ENCODE measurements at regions not wholly inside any gene's neighbourhood (a gene's known extent, or its start where the extent isn't known, plus 50 kb on each side); places are given as distances from the start of the nearest gene placed in this dataset.

GRCh38 chr21:31394309-31394708 is 50.2 kb upstream of the TIAM1 start (continued):
- no peak for TF ChIP-seq PRDM15 (CRISPR knock-in tag; IDR thresholded peaks at IDR 0.05)
- TF ChIP-seq ZBTB4 (CRISPR knock-in tag; IDR thresholded peaks at IDR 0.05): no peak
- no peak for TF ChIP-seq SRF (IDR thresholded peaks at IDR 0.05; ENCODE audit: low read depth in 2 of 2, low read length in 2 of 2)
- TF ChIP-seq CBX5 (IDR thresholded peaks at IDR 0.05; ENCODE audit: low read depth): no peak
- TF ChIP-seq CHD1 (IDR thresholded peaks at IDR 0.05; ENCODE audit: low read depth, low read length): no peak
- TF ChIP-seq IKZF2 (IDR thresholded peaks at IDR 0.05): no peak
- TF ChIP-seq EGR1 (IDR thresholded peaks at IDR 0.05; ENCODE audit: borderline replicate concordance in 1 of 2, low read depth in 2 of 2, low read length in 2 of 2): no peak
- TF ChIP-seq POLR2AphosphoS2 (IDR thresholded peaks at IDR 0.05; ENCODE audit: low read depth, low read length): no peak
- no peak for TF ChIP-seq BACH1 (IDR thresholded peaks at IDR 0.05; ENCODE audit: borderline replicate concordance)
- no peak for TF ChIP-seq ELK1 (IDR thresholded peaks at IDR 0.05; ENCODE audit: low read depth, low read length)
- no peak for TF ChIP-seq SMAD1 (IDR thresholded peaks at IDR 0.05; ENCODE audit: low read depth, partially characterized antibody)
- TF ChIP-seq NRF1 (conservative IDR thresholded peaks at IDR 0.05; ENCODE audit: low read depth, low read length): no peak
